H9 (cell line): ENCODE measurements at regions not wholly inside any gene's neighbourhood (a gene's known extent, or its start where the extent isn't known, plus 50 kb on each side); places are given as distances from the start of the nearest gene placed in this dataset.
A peak's percentile ranks its signal among the peaks of the same experiment; 100 is the strongest.
"Not testable (repeated sequence)": the region's sequence is repeated elsewhere in the genome, so short reads cannot be mapped to it uniquely, and the experiment has no call there.

Source experiments
- DNase-seq: peaks from one replicate; pipeline ENCODE4 v3.0.0-alpha.2; 2017
- H2AFZ ChIP-seq: one replicate; pipeline ENCODE4 v1.6.1; 2013; ENCODE audit warnings: mild to moderate bottlenecking, low read length, control low read depth, moderate library complexity
- H2AK5ac ChIP-seq: 2 replicates; pipeline ENCODE4 v1.6.1; 2013; ENCODE audit warnings: low read length, control low read depth, mixed read lengths; ENCODE audit not compliant: insufficient read length
- H2BK120ac ChIP-seq: one replicate; pipeline ENCODE4 v1.6.1; 2013; ENCODE audit warnings: low read depth, mild to moderate bottlenecking, low read length, control low read depth, inconsistent platforms; ENCODE audit not compliant: poor library complexity, severe bottlenecking
- H2BK12ac ChIP-seq: 2 replicates; pipeline ENCODE4 v1.6.1; 2013; ENCODE audit warnings: low read length, control low read depth, mixed read lengths, low read depth; ENCODE audit not compliant: insufficient read length
- H2BK15ac ChIP-seq: 2 replicates; pipeline ENCODE4 v1.6.1; 2013; ENCODE audit warnings: low read depth, low read length, control low read depth
- H2BK20ac ChIP-seq: one replicate; pipeline ENCODE4 v1.6.1; 2013; ENCODE audit warnings: low read depth, mild to moderate bottlenecking, low read length, control low read depth, inconsistent platforms; ENCODE audit not compliant: poor library complexity, severe bottlenecking
- H2BK5ac ChIP-seq: 2 replicates; pipeline ENCODE4 v1.6.1; 2013; ENCODE audit warnings: low read length, control low read depth, mixed read lengths; ENCODE audit not compliant: insufficient read length
- H3K14ac ChIP-seq: 2 replicates; pipeline ENCODE4 v1.6.1; 2013; ENCODE audit warnings: low read length, control low read depth; ENCODE audit not compliant: insufficient read depth
- H3K18ac ChIP-seq: 2 replicates; pipeline ENCODE4 v1.6.1; 2013; ENCODE audit warnings: low read depth, mild to moderate bottlenecking, mixed read lengths, low read length, control low read depth; ENCODE audit not compliant: insufficient read length
- H3K23ac ChIP-seq: 2 replicates; pipeline ENCODE4 v1.6.1; 2013; ENCODE audit warnings: low read length, control low read depth, mixed read lengths, low read depth; ENCODE audit not compliant: insufficient read length
- H3K23me2 ChIP-seq: 2 replicates; pipeline ENCODE4 v1.6.1; 2013; ENCODE audit warnings: low read depth, mild to moderate bottlenecking, mixed read lengths, low read length, control low read depth; ENCODE audit not compliant: insufficient read length, poor library complexity, severe bottlenecking
- H3K27ac ChIP-seq: 2 replicates; pipeline ENCODE4 v1.5.1; 2013; ENCODE audit warnings: low read length, control low read depth, mixed read lengths, low read depth; ENCODE audit not compliant: insufficient read length
- H3K27me3 ChIP-seq: 2 replicates; pipeline ENCODE4 v1.6.1; 2013; ENCODE audit warnings: low read length, control low read depth, inconsistent platforms; ENCODE audit not compliant: insufficient read depth
- H3K4ac ChIP-seq: 2 replicates; pipeline ENCODE4 v1.6.1; 2013; ENCODE audit warnings: low read depth, mild to moderate bottlenecking, control low read depth, inconsistent platforms, low read length, moderate library complexity
- H3K4me1 ChIP-seq: 2 replicates; pipeline ENCODE4 v1.6.1; 2013; ENCODE audit warnings: low read length, control low read depth, inconsistent platforms; ENCODE audit not compliant: insufficient read depth
- H3K4me2 ChIP-seq: 2 replicates; pipeline ENCODE4 v1.6.1; 2013; ENCODE audit warnings: low read length, control low read depth, mixed read lengths; ENCODE audit not compliant: insufficient read length, insufficient read depth
- H3K56ac ChIP-seq: 2 replicates; pipeline ENCODE4 v1.6.1; 2013; ENCODE audit warnings: low read depth, mild to moderate bottlenecking, mixed read lengths, low read length, control low read depth; ENCODE audit not compliant: insufficient read length
- H3K79me1 ChIP-seq: 2 replicates; pipeline ENCODE4 v1.6.1; 2013; ENCODE audit warnings: low read depth, mild to moderate bottlenecking, moderate library complexity, low read length, control low read depth, inconsistent platforms; ENCODE audit not compliant: insufficient read depth, poor library complexity, severe bottlenecking
- H3K79me2 ChIP-seq: 2 replicates; pipeline ENCODE4 v1.6.1; 2013; ENCODE audit warnings: low read length, control low read depth, inconsistent platforms; ENCODE audit not compliant: insufficient read depth
- H3K9ac ChIP-seq: 2 replicates; pipeline ENCODE4 v1.6.1; 2013; ENCODE audit warnings: low read length, control low read depth, mixed read lengths; ENCODE audit not compliant: insufficient read length; ENCODE audit errors: extremely low read depth
- H3K9me3 ChIP-seq: one replicate; pipeline ENCODE4 v1.6.1; 2013; ENCODE audit warnings: low read depth, low read length, inconsistent platforms; ENCODE audit not compliant: control insufficient read depth
- H3T11ph ChIP-seq: one replicate; pipeline ENCODE4 v1.6.1; 2013; ENCODE audit warnings: mild to moderate bottlenecking, low read length, control low read depth, inconsistent platforms
- H4K20me1 ChIP-seq: one replicate; pipeline ENCODE4 v1.6.1; 2013; ENCODE audit not compliant: control insufficient read depth, insufficient read length, insufficient read depth
- H4K5ac ChIP-seq: 2 replicates; pipeline ENCODE4 v1.6.1; 2013; ENCODE audit warnings: low read depth, mild to moderate bottlenecking, mixed read lengths, low read length, control low read depth; ENCODE audit not compliant: insufficient read length
- H4K8ac ChIP-seq: replicated peaks from 2 replicates; pipeline ENCODE4 v1.6.1; 2013; ENCODE audit warnings: low read length, control low read depth, mixed read lengths, low read depth; ENCODE audit not compliant: insufficient read length
- H4K91ac ChIP-seq: 2 replicates; pipeline ENCODE4 v1.6.1; 2013; ENCODE audit warnings: low read depth, mild to moderate bottlenecking, moderate library complexity, mixed read lengths, low read length, control low read depth; ENCODE audit not compliant: insufficient read length
- H3K27ac Mint-ChIP-seq, 3 experiments: 2 replicates in 2 of 3; 3 replicates in 1 of 3; pipeline ENCODE4 v1.8.0; 2020 to 2021; ENCODE audit warnings: mixed read lengths in 3 of 3, mild to moderate bottlenecking in 1 of 3, moderate library complexity in 1 of 3
- H3K27me3 Mint-ChIP-seq: 2 replicates; pipeline ENCODE4 v1.8.0; 2021; ENCODE audit warnings: low read depth, mild to moderate bottlenecking, moderate library complexity, mixed read lengths
- H3K36me3 Mint-ChIP-seq, 3 experiments: 2 replicates in 2 of 3; 3 replicates in 1 of 3; pipeline ENCODE4 v1.8.0; 2020 to 2021; ENCODE audit warnings: low read depth in 3 of 3, mixed read lengths in 3 of 3; ENCODE audit not compliant: insufficient read depth in 1 of 3
- H3K4me1 Mint-ChIP-seq, 2 experiments: 2 replicates each; pipeline ENCODE4 v1.8.0; 2020; ENCODE audit warnings: mixed read lengths in 2 of 2
- H3K4me3 Mint-ChIP-seq, 2 experiments: 2 replicates in 1 of 2; 3 replicates in 1 of 2; pipeline ENCODE4 v1.8.0; 2020 to 2021; ENCODE audit warnings: mild to moderate bottlenecking in 2 of 2, mixed read lengths in 2 of 2, moderate library complexity in 1 of 2
- H3K9me3 Mint-ChIP-seq, 2 experiments: 2 replicates in 1 of 2; 3 replicates in 1 of 2; pipeline ENCODE4 v1.8.0; 2020; ENCODE audit warnings: mild to moderate bottlenecking in 2 of 2, mixed read lengths in 2 of 2, moderate library complexity in 1 of 2
- WGBS: extraction: QIAGEN DNeasy Blood & Tissue Kit; methylation state at CpG from one replicate; pipeline ENCODE4 v1.1.7; 2013; ENCODE audit warnings: missing lambda C conversion rate, low lambda C conversion rate, mixed read lengths; ENCODE audit not compliant: insufficient read length; ENCODE audit errors: extremely low coverage; 5-methylcytosine and 5-hydroxymethylcytosine counted together
- TF ChIP-seq, protein P1 (sequence below): fragments of 200-600 bp; sonication (generic); conservative IDR thresholded peaks from 3 replicates; pipeline ENCODE4 v1.8.0; 2021; ENCODE audit warnings: antibody characterized with exemption, mild to moderate bottlenecking

DNA sequence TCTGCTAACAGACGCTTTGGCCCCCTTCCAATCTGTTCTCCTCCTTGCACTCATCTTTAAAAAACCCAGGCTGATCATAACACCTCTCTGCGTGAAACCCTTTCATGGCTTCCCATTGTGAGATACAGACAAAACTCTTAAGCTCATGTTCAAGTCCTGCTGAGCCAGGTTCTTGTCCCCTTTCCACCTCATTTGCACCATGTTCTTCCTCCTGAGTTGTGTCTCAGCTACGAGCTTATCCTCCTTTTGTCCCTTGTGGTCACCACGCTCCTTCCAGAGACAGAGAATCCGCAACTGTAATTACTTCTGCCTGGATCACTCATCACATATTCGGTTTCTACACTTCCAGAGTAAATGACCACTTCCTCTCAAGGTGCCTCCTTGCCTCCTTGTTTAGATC, 238.8 kb downstream of the ACTR3 start:
- H2BK20ac ChIP-seq = no peak overlapping the region
- no peak for DNase-seq
- no peak overlapping the region for H2BK5ac ChIP-seq
- H3K27ac ChIP-seq = no peak overlapping the region
- no peak overlapping the region for H3K23ac ChIP-seq
- H3K4me2 ChIP-seq = no peak overlapping the region
- no peaks in the 10 kb centered on the region for H3K79me1 ChIP-seq
- Mint-ChIP-seq H3K4me3 (no peak overlapping the region), H3K27ac (no peak overlapping the region), H3K9me3 (peaks cover 0 to 4% of the 10 kb centered on the region in 2 experiments; a peak in 1 of 5 replicates), H3K27me3 (no peaks in the 10 kb centered on the region), H3K36me3 (no peaks in the 10 kb centered on the region), H3K4me1 (peaks cover 0 to 2% of the 10 kb centered on the region in 2 experiments; a peak in 3 of 4 replicates)
- no CpG with 5 or more reads among the region's 6 CpGs for WGBS
- H3K18ac ChIP-seq = no peak overlapping the region
- H2BK120ac ChIP-seq = no peak overlapping the region
- H3K23me2 ChIP-seq = no peaks in the 10 kb centered on the region
- no peak overlapping the region for H3T11ph ChIP-seq
- TF ChIP-seq, protein P1, sequence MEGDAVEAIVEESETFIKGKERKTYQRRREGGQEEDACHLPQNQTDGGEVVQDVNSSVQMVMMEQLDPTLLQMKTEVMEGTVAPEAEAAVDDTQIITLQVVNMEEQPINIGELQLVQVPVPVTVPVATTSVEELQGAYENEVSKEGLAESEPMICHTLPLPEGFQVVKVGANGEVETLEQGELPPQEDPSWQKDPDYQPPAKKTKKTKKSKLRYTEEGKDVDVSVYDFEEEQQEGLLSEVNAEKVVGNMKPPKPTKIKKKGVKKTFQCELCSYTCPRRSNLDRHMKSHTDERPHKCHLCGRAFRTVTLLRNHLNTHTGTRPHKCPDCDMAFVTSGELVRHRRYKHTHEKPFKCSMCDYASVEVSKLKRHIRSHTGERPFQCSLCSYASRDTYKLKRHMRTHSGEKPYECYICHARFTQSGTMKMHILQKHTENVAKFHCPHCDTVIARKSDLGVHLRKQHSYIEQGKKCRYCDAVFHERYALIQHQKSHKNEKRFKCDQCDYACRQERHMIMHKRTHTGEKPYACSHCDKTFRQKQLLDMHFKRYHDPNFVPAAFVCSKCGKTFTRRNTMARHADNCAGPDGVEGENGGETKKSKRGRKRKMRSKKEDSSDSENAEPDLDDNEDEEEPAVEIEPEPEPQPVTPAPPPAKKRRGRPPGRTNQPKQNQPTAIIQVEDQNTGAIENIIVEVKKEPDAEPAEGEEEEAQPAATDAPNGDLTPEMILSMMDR = no peak
- no peak overlapping the region for H3K9ac ChIP-seq
- no peak overlapping the region for H3K14ac ChIP-seq
- H3K4me1 ChIP-seq = no peaks in the 10 kb centered on the region
- H3K79me2 ChIP-seq = no peaks in the 10 kb centered on the region
- no peak overlapping the region for H4K5ac ChIP-seq
- no peaks in the 10 kb centered on the region for H4K20me1 ChIP-seq
- no peak overlapping the region for H2BK12ac ChIP-seq
- H3K9me3 ChIP-seq = no peaks in the 10 kb centered on the region
- no peak overlapping the region for H4K91ac ChIP-seq
- H3K27me3 ChIP-seq = no peaks in the 10 kb centered on the region
- H4K8ac ChIP-seq = peak overlapping the region; percentile 84
- no peak overlapping the region for H3K56ac ChIP-seq
- no peak overlapping the region for H2AFZ ChIP-seq
- no peak overlapping the region for H2AK5ac ChIP-seq
- H3K4ac ChIP-seq = no peak overlapping the region
- H2BK15ac ChIP-seq = no peak overlapping the region

DNA sequence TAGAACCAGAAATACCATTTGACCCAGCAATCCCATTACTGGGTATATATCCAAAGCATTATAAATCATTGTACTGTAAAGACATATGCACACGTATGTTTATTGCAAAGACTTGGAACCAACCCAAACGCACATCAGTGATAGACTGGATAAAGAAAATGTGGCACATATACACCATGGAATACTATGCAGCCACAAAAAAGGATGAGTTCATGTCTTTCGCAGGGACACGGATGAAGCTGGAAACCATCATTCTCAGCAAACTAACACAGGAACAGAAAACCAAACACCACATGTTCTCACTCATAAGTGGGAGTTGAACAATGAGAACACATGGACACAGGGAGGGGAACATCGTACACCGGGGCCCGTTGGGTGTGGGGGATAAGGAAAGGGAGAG, 242.2 kb downstream of the ACTR3 start:
- H2AFZ ChIP-seq, H2BK120ac ChIP-seq, H3K9me3 Mint-ChIP-seq, H2BK15ac ChIP-seq, H3K14ac ChIP-seq, H4K5ac ChIP-seq, H3K27ac Mint-ChIP-seq, H2BK5ac ChIP-seq, H4K91ac ChIP-seq, H3K4ac ChIP-seq, H2BK12ac ChIP-seq, H3K18ac ChIP-seq, DNase-seq, H3K27me3 ChIP-seq, H2AK5ac ChIP-seq, H3K4me3 Mint-ChIP-seq, H2BK20ac ChIP-seq, H3K27ac ChIP-seq, H3K23me2 ChIP-seq, H3K4me2 ChIP-seq, H3K56ac ChIP-seq, H4K8ac ChIP-seq, H3K9me3 ChIP-seq, H3K79me2 ChIP-seq, H3K9ac ChIP-seq, H3T11ph ChIP-seq, H3K4me1 Mint-ChIP-seq, H3K4me1 ChIP-seq, H3K79me1 ChIP-seq, H3K36me3 Mint-ChIP-seq, H3K23ac ChIP-seq, H4K20me1 ChIP-seq, H3K27me3 Mint-ChIP-seq: not testable (repeated sequence)
- no CpG with 5 or more reads among the region's 7 CpGs for WGBS
